SU-DHL-6 (cell line): ENCODE measurements at regions not wholly inside any gene's neighbourhood (a gene's known extent, or its start where the extent isn't known, plus 50 kb on each side); places are given as distances from the start of the nearest gene placed in this dataset.

Source experiments
- H2AFZ ChIP-seq: fragments of 200-600 bp; sonication (generic); 2 replicates; pipeline ENCODE4 v1.6.1; 2014; ENCODE audit warnings: low read depth, mild to moderate bottlenecking, moderate library complexity, mixed read lengths, antibody characterized with exemption, low read length; ENCODE audit not compliant: severe bottlenecking
- H3F3A ChIP-seq: fragments of 200-600 bp; shearing (Covaris generic); 2 replicates; pipeline ENCODE4 v1.6.0; 2016; ENCODE audit warnings: antibody characterized with exemption, mild to moderate bottlenecking; ENCODE audit not compliant: insufficient read depth
- H3K27ac ChIP-seq: fragments of 200-600 bp; sonication (generic); 2 replicates; pipeline ENCODE4 v1.5.1; 2016; ENCODE audit warnings: low read depth, mild to moderate bottlenecking, low read length, moderate library complexity, mixed read lengths
- H3K27me3 ChIP-seq: fragments of 200-600 bp; sonication (generic), shearing (Covaris generic); 2 replicates; pipeline ENCODE4 v1.6.0; 2014; ENCODE audit warnings: mild to moderate bottlenecking, low read length
- H3K36me3 ChIP-seq: fragments of 200-600 bp; sonication (generic); 2 replicates; pipeline ENCODE4 v1.6.1; 2014; ENCODE audit warnings: mild to moderate bottlenecking, low read length, mixed read lengths
- H3K4me2 ChIP-seq: fragments of 300-600, 200-600 bp; shearing (Covaris generic), sonication (generic); 2 replicates; pipeline ENCODE4 v1.6.0; 2014; ENCODE audit warnings: low read length, low read depth, mild to moderate bottlenecking; ENCODE audit not compliant: poor library complexity, severe bottlenecking
- H3K4me3 ChIP-seq: fragments of 200-600 bp; sonication (generic); 2 replicates; pipeline ENCODE4 v1.5.1; 2014; ENCODE audit warnings: antibody characterized with exemption, low read length, mild to moderate bottlenecking, mixed read lengths; ENCODE audit not compliant: insufficient read depth, poor library complexity, severe bottlenecking
- H3K79me2 ChIP-seq: fragments of 200-600 bp; sonication (generic); 2 replicates; pipeline ENCODE4 v1.6.1; 2014; ENCODE audit warnings: mild to moderate bottlenecking, low read length, moderate library complexity; ENCODE audit not compliant: insufficient read depth
- H3K9ac ChIP-seq: fragments of 200-600 bp; sonication (generic); 2 replicates; pipeline ENCODE4 v1.7.0; 2014; ENCODE audit warnings: mild to moderate bottlenecking, low read length
- H3K9me2 ChIP-seq: fragments of 200-600 bp; sonication (generic); replicated peaks from 2 replicates; pipeline ENCODE4 v1.6.1; 2014; ENCODE audit warnings: low read length; ENCODE audit not compliant: insufficient read depth
- H3K9me3 ChIP-seq: fragments of 200-600 bp; sonication (generic); 2 replicates; pipeline ENCODE4 v1.6.1; 2014; ENCODE audit warnings: low read length, mixed read lengths; ENCODE audit not compliant: insufficient read depth
- H4K20me1 ChIP-seq: fragments of 200-600 bp; sonication (generic); 2 replicates; pipeline ENCODE4 v1.6.1; 2014; ENCODE audit warnings: low read depth, mild to moderate bottlenecking, antibody characterized with exemption, low read length, moderate library complexity, mixed read lengths
- EZH2phosphoT487 ChIP-seq: fragments of 200-600 bp; sonication (generic), shearing (Covaris generic); conservative IDR thresholded peaks from 2 replicates; pipeline ENCODE4 v1.6.1; 2018; ENCODE audit warnings: mild to moderate bottlenecking, antibody characterized with exemption, low read length, moderate library complexity, mixed read lengths
- TF ChIP-seq, protein P1 (sequence below): fragments of 200-600 bp; sonication (generic); IDR thresholded peaks from one replicate; pipeline ENCODE4 v1.5.1; 2017; ENCODE audit warnings: antibody characterized with exemption, mild to moderate bottlenecking, low read length, moderate library complexity; ENCODE audit not compliant: insufficient read depth, poor library complexity, severe bottlenecking

DNA sequence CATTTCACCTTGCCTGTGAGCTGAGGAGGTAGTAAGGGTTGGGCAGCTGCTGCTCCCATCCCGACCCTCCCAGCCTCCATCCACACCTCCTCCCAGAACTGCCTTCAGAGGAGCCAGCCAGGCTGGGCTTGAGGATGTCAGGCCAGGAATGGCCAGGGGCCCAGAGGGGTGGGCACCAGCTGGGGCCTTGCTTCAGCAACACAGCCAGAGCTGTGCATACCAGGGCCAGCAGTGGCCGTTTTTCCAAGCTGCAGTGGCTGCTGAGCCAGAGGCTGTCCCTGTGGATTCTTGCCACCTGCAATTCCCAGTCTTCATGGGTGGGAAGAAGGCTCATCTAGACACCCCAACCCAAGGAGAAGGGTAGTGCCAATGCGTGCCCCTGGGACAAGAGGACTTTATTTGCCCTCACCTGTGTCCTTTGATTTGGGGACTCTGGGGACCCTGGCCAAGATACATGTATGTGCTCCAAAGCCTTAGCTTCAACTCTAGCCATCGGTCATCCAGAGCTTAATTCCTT lies 153.4 kb upstream of the SDK2 start:
- Histone ChIP-seq H3F3A (no peaks in the 10 kb centered on the region), H3K9me2 (no peaks in the 10 kb centered on the region), H3K27me3 (no peaks in the 10 kb centered on the region), H3K9ac (no peak overlapping the region), H3K4me3 (no peak overlapping the region), H4K20me1 (no peaks in the 10 kb centered on the region), H3K27ac (no peak overlapping the region), H3K4me2 (no peak overlapping the region), H2AFZ (no peak overlapping the region), H3K79me2 (no peaks in the 10 kb centered on the region), H3K36me3 (no peaks in the 10 kb centered on the region), H3K9me3 (no peaks in the 10 kb centered on the region)
- no peak for TF ChIP-seq EZH2phosphoT487
- TF ChIP-seq, protein P1, sequence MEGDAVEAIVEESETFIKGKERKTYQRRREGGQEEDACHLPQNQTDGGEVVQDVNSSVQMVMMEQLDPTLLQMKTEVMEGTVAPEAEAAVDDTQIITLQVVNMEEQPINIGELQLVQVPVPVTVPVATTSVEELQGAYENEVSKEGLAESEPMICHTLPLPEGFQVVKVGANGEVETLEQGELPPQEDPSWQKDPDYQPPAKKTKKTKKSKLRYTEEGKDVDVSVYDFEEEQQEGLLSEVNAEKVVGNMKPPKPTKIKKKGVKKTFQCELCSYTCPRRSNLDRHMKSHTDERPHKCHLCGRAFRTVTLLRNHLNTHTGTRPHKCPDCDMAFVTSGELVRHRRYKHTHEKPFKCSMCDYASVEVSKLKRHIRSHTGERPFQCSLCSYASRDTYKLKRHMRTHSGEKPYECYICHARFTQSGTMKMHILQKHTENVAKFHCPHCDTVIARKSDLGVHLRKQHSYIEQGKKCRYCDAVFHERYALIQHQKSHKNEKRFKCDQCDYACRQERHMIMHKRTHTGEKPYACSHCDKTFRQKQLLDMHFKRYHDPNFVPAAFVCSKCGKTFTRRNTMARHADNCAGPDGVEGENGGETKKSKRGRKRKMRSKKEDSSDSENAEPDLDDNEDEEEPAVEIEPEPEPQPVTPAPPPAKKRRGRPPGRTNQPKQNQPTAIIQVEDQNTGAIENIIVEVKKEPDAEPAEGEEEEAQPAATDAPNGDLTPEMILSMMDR, result no peak

DNA sequence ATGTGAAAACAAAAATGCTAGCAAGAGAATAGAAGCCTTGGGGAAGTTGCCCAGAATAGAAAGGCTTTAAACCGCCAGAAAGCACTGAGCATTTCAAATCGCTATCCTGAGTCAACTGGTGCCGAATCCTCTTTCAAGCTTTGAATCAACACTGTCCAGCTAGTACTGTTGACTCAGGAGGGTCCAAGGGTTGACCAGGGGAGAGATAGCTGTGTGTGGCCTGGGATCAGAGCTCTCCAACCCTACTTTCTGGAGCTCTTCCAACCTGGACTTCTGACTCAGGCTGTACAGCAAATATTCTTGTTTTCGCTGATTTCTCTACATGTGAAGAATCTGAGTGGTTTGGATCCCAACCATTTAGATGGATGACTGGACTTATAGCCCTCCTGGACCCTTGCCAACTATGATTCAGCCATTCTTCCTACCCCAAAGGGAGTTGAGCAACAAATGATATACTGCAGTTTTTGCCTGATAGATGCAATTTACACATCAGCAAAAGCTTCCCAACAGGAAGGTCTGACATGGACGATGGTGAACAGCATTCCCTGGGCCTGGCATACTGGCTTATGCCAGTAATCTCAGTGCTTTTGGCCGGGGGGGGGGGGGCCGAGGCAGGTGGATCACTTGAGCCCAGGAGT lies 154.0 kb upstream of the SDK2 start:
- H3K9ac ChIP-seq, result no peak overlapping the region
- no peak overlapping the region for H2AFZ ChIP-seq
- H3K27ac ChIP-seq, result no peak overlapping the region
- H3K4me3 ChIP-seq, result no peak overlapping the region
- no peaks in the 10 kb centered on the region for H3F3A ChIP-seq
- H4K20me1 ChIP-seq, result no peaks in the 10 kb centered on the region
- TF ChIP-seq, protein P1, result no peak
- no peak for TF ChIP-seq EZH2phosphoT487
- no peaks in the 10 kb centered on the region for H3K79me2 ChIP-seq
- no peaks in the 10 kb centered on the region for H3K36me3 ChIP-seq
- H3K9me2 ChIP-seq, result no peaks in the 10 kb centered on the region
- H3K9me3 ChIP-seq, result no peaks in the 10 kb centered on the region
- H3K27me3 ChIP-seq, result no peaks in the 10 kb centered on the region
- no peak overlapping the region for H3K4me2 ChIP-seq

DNA sequence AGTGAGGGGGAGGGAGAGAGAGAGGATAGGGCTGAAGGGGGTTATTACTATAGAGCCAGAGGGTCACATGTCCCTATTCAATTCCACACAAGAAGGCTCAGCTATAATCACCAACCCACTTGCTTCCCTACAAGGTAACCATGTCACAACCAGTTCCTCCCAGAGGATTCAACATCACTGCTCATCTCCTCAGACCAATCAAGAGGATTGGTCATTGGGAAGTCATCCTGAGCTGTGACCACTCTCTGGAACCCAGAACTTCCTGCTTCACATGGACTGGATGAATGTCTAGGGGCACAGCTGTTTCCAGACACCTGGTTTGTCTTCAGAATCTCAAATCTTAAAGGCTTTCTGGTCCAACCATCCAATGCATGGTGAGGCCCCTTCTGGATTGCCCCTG lies 154.9 kb upstream of the SDK2 start:
- TF ChIP-seq EZH2phosphoT487, result no peak
- TF ChIP-seq, protein P1, result no peak
- H2AFZ ChIP-seq, result no peak overlapping the region

More for the DNA sequence above, 154.9 kb upstream of the SDK2 start:
- no peak overlapping the region for H3K9ac ChIP-seq
- no peaks in the 10 kb centered on the region for H3F3A ChIP-seq
- H3K4me3 ChIP-seq, result no peak overlapping the region
- H3K79me2 ChIP-seq, result no peaks in the 10 kb centered on the region
- no peaks in the 10 kb centered on the region for H4K20me1 ChIP-seq
- H3K36me3 ChIP-seq, result no peaks in the 10 kb centered on the region
- no peak overlapping the region for H3K4me2 ChIP-seq
- H3K9me2 ChIP-seq, result no peaks in the 10 kb centered on the region
- no peaks in the 10 kb centered on the region for H3K27me3 ChIP-seq
- H3K27ac ChIP-seq, result no peak overlapping the region
- H3K9me3 ChIP-seq, result no peaks in the 10 kb centered on the region
